NCI-H460 (cell line): ENCODE measurements at regions not wholly inside any gene's neighbourhood (a gene's known extent, or its start where the extent isn't known, plus 50 kb on each side); places are given as distances from the start of the nearest gene placed in this dataset.

ENCODE experiments used
- DNase-seq: peaks from one replicate; pipeline ENCODE4 v3.0.0-alpha.2; 2016; ENCODE audit warnings: low read depth; ENCODE audit errors: extremely low read depth

- DNase-seq = peak; percentile 67
Observed at GRCh38 chr2:198374375-198375082, 570.1 kb downstream of the PLCL1 start.

- peak; percentile 13 for DNase-seq
Observed at GRCh38 chr2:198371921-198372543, 567.6 kb downstream of the PLCL1 start.

- DNase-seq = no peak
Observed at GRCh38 chr2:198371329-198371728, 566.9 kb downstream of the PLCL1 start.

- no peak for DNase-seq
Observed at GRCh38 chr2:198368089-198368488, 563.7 kb downstream of the PLCL1 start.

GRCh38 chr2:198362740-198363139 lies 558.3 kb downstream of the PLCL1 start:
- DNase-seq = no peak

GRCh38 chr2:198359308-198359707 lies 554.9 kb downstream of the PLCL1 start:
- no peak for DNase-seq

GRCh38 chr2:198356157-198356556 lies 551.8 kb downstream of the PLCL1 start:
- DNase-seq = no peak

- no peak for DNase-seq
Observed at GRCh38 chr2:198351647-198352046, 547.3 kb downstream of the PLCL1 start.

GRCh38 chr2:198347946-198348345 lies 543.6 kb downstream of the PLCL1 start:
- DNase-seq = no peak

- no peak for DNase-seq
Observed at GRCh38 chr2:198347349-198347748, 543.0 kb downstream of the PLCL1 start.

GRCh38 chr2:198343471-198343870 lies 539.1 kb downstream of the PLCL1 start:
- DNase-seq = no peak

GRCh38 chr2:198340846-198341245 lies 536.5 kb downstream of the PLCL1 start:
- DNase-seq = no peak

- no peak for DNase-seq
Observed at GRCh38 chr2:198339116-198339515, 534.7 kb downstream of the PLCL1 start.

GRCh38 chr2:198337368-198337767 lies 533.0 kb downstream of the PLCL1 start:
- no peak for DNase-seq

GRCh38 chr2:198328454-198328853 lies 524.1 kb downstream of the PLCL1 start:
- DNase-seq = no peak

- no peak for DNase-seq
Observed at GRCh38 chr2:198327526-198327925, 523.1 kb downstream of the PLCL1 start.

- no peak for DNase-seq
Observed at GRCh38 chr2:198326431-198326830, 522.0 kb downstream of the PLCL1 start.

- no peak for DNase-seq
Observed at GRCh38 chr2:198325359-198325758, 521.0 kb downstream of the PLCL1 start.

- no peak for DNase-seq
Observed at GRCh38 chr2:198324071-198324470, 519.7 kb downstream of the PLCL1 start.

GRCh38 chr2:198322275-198322674 lies 517.9 kb downstream of the PLCL1 start:
- DNase-seq = no peak

- DNase-seq = peak; percentile 9
Observed at GRCh38 chr2:198321522-198322088, 517.2 kb downstream of the PLCL1 start.

- no peak for DNase-seq
Observed at GRCh38 chr2:198316852-198317396, 512.5 kb downstream of the PLCL1 start.
